Tibial nerve (tissue), 4 donors: ENCODE measurements at regions not wholly inside any gene's neighbourhood (a gene's known extent, or its start where the extent isn't known, plus 50 kb on each side); places are given as distances from the start of the nearest gene placed in this dataset.

Experiments
- DNase-seq, 2 donors: peaks; one replicate each; pipeline ENCODE4 v3.0.0-alpha.2; 2019; ENCODE audit warnings: low spot score in 2 of 2
- H3K27ac ChIP-seq, 4 donors: fragments of 200-600 bp; sonication (generic) in 3 of 4; one replicate each; pipeline ENCODE4 v1.5.1; 2017 to 2019; ENCODE audit warnings: mild to moderate bottlenecking in 1 of 4
- H3K27me3 ChIP-seq, 2 donors: fragments of 200-600 bp; sonication (generic) in 1 of 2; one replicate each; pipeline versions ENCODE4 v1.5.1 to v1.6.0; 2017 to 2019
- H3K36me3 ChIP-seq, 3 donors: fragments of 200-600 bp; sonication (generic); one replicate each; pipeline ENCODE4 v1.5.1; 2018 to 2019
- H3K4me1 ChIP-seq, 4 donors: fragments of 200-600 bp; sonication (generic) in 3 of 4; one replicate each; pipeline ENCODE4 v1.5.1; 2017 to 2019
- H3K4me3 ChIP-seq, 4 donors: fragments of 200-600 bp; sonication (generic) in 3 of 4; one replicate each; pipeline ENCODE4 v1.5.1; 2017 to 2019; ENCODE audit warnings: mild to moderate bottlenecking in 1 of 4, moderate library complexity in 1 of 4
- H3K9me3 ChIP-seq, 4 donors: fragments of 200-600 bp; sonication (generic) in 3 of 4; one replicate each; pipeline ENCODE4 v1.5.1; 2017 to 2019
- EP300 ChIP-seq, 2 donors: sonication (generic); formaldehyde crosslinking; IDR thresholded peaks; one replicate each; pipeline ENCODE4 v1.6.1; 2017; ENCODE audit warnings: antibody characterized with exemption in 2 of 2, mild to moderate bottlenecking in 1 of 2
- POLR2A ChIP-seq, 2 donors: fragments of 450-650 bp; IDR thresholded peaks; one replicate each; pipeline ENCODE4 v1.6.1; 2017; ENCODE audit warnings: antibody characterized with exemption in 2 of 2, mild to moderate bottlenecking in 2 of 2, moderate library complexity in 2 of 2
- WGBS, 2 donors: methylation state at CpG; one replicate each; pipeline ENCODE4 v1.1.5; 2018; 5-methylcytosine and 5-hydroxymethylcytosine counted together
- TF ChIP-seq, protein P1 (sequence below), 5 experiments: fragments of 200-600 bp in 3 of 5; fragments of 450-650 bp in 2 of 5; sonication (generic) in 3 of 5; IDR thresholded peaks; one replicate each; pipeline ENCODE4 v1.5.1; 2016 to 2019; ENCODE audit warnings: antibody characterized with exemption in 5 of 5, mild to moderate bottlenecking in 3 of 5, moderate library complexity in 2 of 5

DNA sequence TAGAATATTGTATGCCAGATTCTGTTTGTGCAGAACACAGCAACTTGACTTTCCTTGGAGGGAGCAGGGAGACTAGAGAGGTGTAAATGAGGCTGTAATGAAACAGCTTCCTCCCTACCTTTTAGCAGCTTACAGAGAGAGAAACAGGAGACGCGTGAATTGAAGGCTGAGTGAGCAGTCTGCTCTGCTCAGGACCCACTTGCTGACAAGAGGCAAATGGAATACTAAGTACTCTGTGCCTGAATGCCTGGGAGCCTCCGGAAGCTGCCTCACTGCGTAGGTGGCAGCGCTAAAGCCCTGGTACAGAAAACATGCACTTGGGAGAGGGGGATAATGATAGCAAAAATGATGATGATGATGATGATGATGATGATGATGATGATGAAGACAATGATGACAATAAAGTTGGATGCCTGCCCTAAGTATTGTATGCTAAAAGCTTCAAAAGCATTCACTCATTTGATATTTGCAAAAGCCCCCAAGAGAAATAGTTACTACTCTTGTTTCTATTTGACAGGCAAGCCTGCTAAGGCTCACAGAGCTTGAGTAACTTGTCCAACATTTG, 548.9 kb downstream of the NTRK3 start:
- no peaks in the 10 kb centered on the region for H3K36me3 ChIP-seq
- H3K27me3 ChIP-seq = no peaks in the 10 kb centered on the region
- H3K4me1 ChIP-seq = peaks cover 0 to 6% (median 0%) of the 10 kb centered on the region in 4 donors
- H3K9me3 ChIP-seq = no peaks in the 10 kb centered on the region
- WGBS, 2 donors = 47 to 59% methylated on average over 5 of the region's 5 CpGs
- no peak overlapping the region for H3K4me3 ChIP-seq
- TF ChIP-seq POLR2A (IDR thresholded peaks at IDR 0.05) (no peak), EP300 (IDR thresholded peaks at IDR 0.05) (no peak)
- TF ChIP-seq, protein P1, sequence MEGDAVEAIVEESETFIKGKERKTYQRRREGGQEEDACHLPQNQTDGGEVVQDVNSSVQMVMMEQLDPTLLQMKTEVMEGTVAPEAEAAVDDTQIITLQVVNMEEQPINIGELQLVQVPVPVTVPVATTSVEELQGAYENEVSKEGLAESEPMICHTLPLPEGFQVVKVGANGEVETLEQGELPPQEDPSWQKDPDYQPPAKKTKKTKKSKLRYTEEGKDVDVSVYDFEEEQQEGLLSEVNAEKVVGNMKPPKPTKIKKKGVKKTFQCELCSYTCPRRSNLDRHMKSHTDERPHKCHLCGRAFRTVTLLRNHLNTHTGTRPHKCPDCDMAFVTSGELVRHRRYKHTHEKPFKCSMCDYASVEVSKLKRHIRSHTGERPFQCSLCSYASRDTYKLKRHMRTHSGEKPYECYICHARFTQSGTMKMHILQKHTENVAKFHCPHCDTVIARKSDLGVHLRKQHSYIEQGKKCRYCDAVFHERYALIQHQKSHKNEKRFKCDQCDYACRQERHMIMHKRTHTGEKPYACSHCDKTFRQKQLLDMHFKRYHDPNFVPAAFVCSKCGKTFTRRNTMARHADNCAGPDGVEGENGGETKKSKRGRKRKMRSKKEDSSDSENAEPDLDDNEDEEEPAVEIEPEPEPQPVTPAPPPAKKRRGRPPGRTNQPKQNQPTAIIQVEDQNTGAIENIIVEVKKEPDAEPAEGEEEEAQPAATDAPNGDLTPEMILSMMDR (IDR thresholded peaks at IDR 0.05) = no peak
- H3K27ac ChIP-seq = no peak overlapping the region
- DNase-seq = no peak

DNA sequence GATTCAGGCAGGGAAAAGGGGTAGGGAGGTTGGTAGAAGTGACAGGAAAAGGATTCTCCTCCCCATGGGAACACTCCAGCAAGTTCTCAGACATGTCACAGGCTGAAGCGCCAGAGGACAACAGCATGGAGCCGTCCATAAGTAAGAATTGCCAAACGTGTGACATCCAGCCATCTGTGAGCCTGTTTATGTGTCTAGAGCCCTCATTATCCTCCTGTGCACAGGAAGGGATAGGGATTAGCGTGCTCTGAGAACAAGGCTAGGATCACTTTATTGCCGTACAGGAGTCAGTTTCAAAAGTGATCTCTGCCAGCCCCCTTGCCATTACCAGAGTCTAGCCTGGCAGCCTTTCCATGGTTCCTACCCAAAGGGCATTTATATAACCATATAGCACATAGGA, 549.5 kb downstream of the NTRK3 start:
- Histone ChIP-seq H3K4me1 (peaks cover 0 to 6% (median 0%) of the 10 kb centered on the region in 4 donors), H3K27me3 (no peaks in the 10 kb centered on the region), H3K9me3 (no peaks in the 10 kb centered on the region), H3K36me3 (no peaks in the 10 kb centered on the region), H3K27ac (no peak overlapping the region), H3K4me3 (no peak overlapping the region)
- WGBS, 2 donors = 71 to 82% methylated on average over 5 of the region's 5 CpGs
- no peak for DNase-seq
- TF ChIP-seq, protein P1 (IDR thresholded peaks at IDR 0.05) = no peak
- TF ChIP-seq POLR2A (IDR thresholded peaks at IDR 0.05) (no peak), EP300 (IDR thresholded peaks at IDR 0.05) (no peak)

DNA sequence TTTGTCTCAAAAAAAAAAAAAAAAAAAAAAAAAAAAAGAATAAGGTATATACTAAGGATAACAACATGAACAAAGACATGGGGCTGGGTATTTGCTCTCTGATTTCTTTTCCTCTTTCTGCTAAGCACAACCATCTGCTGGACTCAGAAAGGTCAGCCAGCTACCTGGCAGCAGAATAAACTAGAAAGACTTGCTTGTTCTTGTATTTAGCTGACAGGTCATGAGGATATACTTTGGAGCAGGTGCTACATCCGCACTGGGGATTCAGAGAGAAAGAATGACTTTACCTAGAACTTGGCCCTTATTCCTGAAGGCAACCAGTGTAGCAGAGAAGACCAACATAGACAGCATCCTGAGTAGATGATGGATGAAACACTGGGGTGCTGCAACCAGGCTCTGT, 550.5 kb downstream of the NTRK3 start:
- Histone ChIP-seq H3K36me3 (no peaks in the 10 kb centered on the region), H3K9me3 (no peaks in the 10 kb centered on the region), H3K27me3 (no peaks in the 10 kb centered on the region), H3K4me3 (no peak overlapping the region), H3K4me1 (peaks cover 0 to 6% (median 0%) of the 10 kb centered on the region in 4 donors), H3K27ac (no peak overlapping the region)
- no peak for DNase-seq
- TF ChIP-seq EP300 (IDR thresholded peaks at IDR 0.05) = no peak
- TF ChIP-seq, protein P1 (IDR thresholded peaks at IDR 0.05) = no peak
- TF ChIP-seq POLR2A (IDR thresholded peaks at IDR 0.05) = no peak
- 94 to 96% methylated on average over 1 of the region's 1 CpG for WGBS, 2 donors

DNA sequence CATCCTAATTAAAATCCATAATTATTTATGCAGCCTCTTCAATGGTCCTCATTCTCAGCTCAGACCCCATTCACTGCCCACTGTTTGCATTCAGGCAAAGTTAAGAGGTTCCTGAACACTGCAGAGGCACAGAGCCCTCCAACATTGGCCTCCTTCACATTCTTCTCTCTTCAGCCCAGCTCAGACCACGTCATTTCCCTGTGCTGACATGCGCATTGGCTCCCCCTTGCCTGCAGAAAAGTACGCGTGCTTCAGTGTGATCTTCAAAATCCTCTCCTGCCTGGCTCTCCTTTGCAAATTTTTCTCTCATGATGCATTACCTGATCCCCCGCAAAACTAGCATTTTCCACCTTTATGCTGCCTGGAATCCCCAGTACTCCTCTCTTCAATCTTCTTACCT, 552.3 kb downstream of the NTRK3 start:
- Histone ChIP-seq H3K36me3 (no peaks in the 10 kb centered on the region), H3K9me3 (no peaks in the 10 kb centered on the region), H3K27me3 (no peaks in the 10 kb centered on the region), H3K4me1 (no peaks in the 10 kb centered on the region), H3K4me3 (no peak overlapping the region), H3K27ac (no peak overlapping the region)
- WGBS, 2 donors = 82 to 89% methylated on average over 5 of the region's 5 CpGs
- no peak for DNase-seq
- no peak for TF ChIP-seq POLR2A (IDR thresholded peaks at IDR 0.05)

DNA sequence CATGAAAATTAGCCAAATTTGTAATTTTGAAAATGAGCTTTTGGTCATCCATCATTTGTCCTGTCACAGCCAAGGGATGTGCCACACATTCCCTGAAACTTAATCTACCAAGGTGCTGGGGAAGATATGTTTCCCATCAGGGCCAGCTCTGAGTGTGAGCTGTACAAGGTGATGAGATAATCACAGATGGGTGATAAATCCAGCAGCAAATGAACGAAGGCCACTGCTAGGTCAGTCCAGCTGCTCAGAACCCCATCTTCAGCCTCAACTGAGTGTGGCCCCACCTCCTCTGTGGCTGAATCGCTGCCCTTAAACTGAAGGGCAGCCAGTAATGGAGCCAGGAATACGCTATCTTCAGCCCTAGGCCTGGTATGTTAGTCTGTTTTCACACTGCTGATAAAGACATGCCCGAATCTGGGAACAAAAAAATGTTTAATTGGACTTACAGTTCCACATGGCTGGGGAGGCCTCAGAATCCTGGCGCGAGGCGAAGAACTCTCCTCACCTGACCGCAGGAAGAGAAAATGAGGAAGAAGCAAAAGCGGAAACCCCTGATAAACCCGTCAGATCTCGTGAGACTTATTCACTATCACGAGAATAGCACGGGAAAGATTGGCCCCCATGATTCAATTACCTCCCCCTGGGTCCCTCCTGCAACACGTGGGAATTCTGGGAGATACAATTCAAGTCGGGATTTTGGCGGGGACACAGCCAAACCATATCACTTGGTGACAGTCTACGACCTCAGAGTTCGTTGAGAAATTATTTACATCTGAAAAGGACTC, 553.0 kb downstream of the NTRK3 start:
- Histone ChIP-seq H3K4me1 (no peaks in the 10 kb centered on the region), H3K9me3 (peaks cover 0 to 1% (median 0%) of the 10 kb centered on the region in 4 donors), H3K27me3 (no peaks in the 10 kb centered on the region), H3K27ac (no peak overlapping the region), H3K36me3 (no peaks in the 10 kb centered on the region), H3K4me3 (no peak overlapping the region)
- 88% methylated on average over 18 of the region's 18 CpGs for WGBS, 2 donors
- TF ChIP-seq, protein P1 (IDR thresholded peaks at IDR 0.05) = no peak
- TF ChIP-seq EP300 (IDR thresholded peaks at IDR 0.05) = no peak
- no peak for TF ChIP-seq POLR2A (IDR thresholded peaks at IDR 0.05)
- no peak for DNase-seq
